ENCODE measurements at regions not wholly inside any gene's neighbourhood (a gene's known extent, or its start where the extent isn't known, plus 50 kb on each side); places are given as distances from the start of the nearest gene placed in this dataset.

DNA sequence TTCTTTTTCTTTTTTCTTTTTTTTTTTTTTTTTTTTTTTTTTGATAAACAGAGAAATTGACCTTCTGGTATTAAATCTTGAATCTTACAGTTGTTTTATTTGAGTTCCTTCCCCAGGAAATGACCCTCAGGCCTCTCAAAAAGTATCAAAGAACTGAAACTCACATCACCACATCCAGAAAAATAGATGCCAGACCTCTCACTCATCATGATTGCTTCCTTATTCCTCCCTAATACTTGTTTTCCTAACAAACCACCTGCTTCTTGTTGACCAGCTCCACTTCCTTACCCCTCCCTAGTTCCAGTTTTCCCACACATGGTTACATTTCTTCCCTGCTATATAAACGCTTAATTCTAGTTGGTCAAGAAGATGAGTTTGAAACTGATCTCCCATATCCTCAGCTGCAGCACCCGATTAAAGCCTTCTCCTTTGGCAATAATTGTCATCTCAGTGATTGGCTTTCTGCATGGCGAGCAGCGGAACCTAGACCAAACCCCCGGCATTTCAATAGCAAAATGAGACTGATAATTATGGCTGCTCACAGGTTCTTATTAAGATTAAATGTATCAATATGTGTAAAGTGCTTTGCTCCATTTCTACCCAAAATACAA, 681.1 kb upstream of the AUTS2 start:
- no peak for DNase-seq
- Histone ChIP-seq H3K4me3 (ENCODE audit: low read depth, low read length) (no peak overlapping the region), H3K27me3 (replicated peaks) (no peaks in the 10 kb centered on the region), H3K27ac (no peak overlapping the region), H3K36me3 (replicated peaks) (no peaks in the 10 kb centered on the region)
- in situ Hi-C loops (cut with HindIII; ENCODE audit: low pct_ligation_motif_present, low sequenced_read_pairs) = no loop called here
- TF ChIP-seq, protein P1, sequence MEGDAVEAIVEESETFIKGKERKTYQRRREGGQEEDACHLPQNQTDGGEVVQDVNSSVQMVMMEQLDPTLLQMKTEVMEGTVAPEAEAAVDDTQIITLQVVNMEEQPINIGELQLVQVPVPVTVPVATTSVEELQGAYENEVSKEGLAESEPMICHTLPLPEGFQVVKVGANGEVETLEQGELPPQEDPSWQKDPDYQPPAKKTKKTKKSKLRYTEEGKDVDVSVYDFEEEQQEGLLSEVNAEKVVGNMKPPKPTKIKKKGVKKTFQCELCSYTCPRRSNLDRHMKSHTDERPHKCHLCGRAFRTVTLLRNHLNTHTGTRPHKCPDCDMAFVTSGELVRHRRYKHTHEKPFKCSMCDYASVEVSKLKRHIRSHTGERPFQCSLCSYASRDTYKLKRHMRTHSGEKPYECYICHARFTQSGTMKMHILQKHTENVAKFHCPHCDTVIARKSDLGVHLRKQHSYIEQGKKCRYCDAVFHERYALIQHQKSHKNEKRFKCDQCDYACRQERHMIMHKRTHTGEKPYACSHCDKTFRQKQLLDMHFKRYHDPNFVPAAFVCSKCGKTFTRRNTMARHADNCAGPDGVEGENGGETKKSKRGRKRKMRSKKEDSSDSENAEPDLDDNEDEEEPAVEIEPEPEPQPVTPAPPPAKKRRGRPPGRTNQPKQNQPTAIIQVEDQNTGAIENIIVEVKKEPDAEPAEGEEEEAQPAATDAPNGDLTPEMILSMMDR (IDR thresholded peaks at IDR 0.05; ENCODE audit: low read depth, low read length, missing control alignments) = no peak

DNA sequence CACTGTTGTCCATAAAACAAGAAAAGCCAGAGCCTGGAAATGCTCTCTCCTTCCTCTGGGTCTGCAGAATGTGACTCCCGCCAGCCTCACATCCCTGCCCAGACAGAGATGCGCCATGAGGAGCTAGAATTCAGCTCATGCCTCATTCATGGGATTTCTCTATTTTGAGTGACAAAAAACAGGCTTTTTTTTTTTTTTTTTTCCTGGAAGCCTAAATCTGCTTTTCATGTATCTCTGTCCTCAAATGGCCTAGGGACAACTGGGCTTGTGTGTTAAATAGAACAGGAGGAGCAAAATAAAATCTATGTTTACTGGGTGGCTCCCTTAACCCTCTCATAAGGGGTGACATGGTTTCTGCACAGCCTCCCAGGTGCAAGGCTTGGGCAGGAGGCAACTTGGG, 679.7 kb upstream of the AUTS2 start:
- no peak for DNase-seq
- Histone ChIP-seq H3K27ac (no peak overlapping the region), H3K27me3 (replicated peaks) (no peaks in the 10 kb centered on the region), H3K36me3 (replicated peaks) (no peaks in the 10 kb centered on the region), H3K4me3 (ENCODE audit: low read depth, low read length) (no peak overlapping the region)
- TF ChIP-seq, protein P1 (IDR thresholded peaks at IDR 0.05; ENCODE audit: low read depth, low read length, missing control alignments) = no peak
- in situ Hi-C loops (cut with HindIII; ENCODE audit: low pct_ligation_motif_present, low sequenced_read_pairs) = no loop called here

DNA sequence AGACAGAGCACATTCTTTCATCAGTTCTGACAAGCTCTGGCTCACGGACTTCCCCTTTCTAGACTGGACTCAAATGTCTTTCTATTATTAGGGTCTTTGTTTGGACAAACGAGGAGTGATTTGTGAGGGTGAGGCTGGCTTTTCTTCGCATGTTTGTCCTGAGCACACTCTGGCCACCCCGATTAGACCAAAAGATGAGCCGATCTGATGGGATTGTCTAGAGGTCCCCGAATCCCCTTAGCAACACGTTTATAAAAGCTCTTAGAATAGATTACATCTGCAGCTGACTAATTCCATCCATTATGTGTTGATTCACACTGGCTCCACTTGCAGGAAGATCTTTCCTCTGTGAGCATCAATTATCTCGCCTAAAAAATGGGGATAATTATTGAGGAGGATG, 675.4 kb upstream of the AUTS2 start:
- in situ Hi-C loops (cut with HindIII; ENCODE audit: low pct_ligation_motif_present, low sequenced_read_pairs) = no loop called here

DNA sequence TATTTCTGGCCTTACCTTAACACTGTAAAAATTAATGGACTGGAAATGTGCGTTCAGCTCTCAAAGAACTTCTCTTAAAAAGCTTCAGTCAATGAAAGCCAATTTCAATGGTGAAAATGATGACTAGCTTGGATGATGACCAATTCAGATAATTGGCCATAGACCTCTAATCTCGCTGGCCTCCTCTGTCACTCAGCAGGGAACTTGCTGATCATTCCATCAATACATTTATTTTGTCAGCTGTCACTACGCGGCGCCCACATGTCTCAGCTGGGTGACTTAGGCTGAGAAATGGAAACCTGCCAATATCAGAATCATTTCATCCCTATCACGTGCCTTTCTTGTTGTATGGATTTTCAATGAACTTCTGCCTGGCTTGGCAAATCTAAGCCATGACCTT, 673.0 kb upstream of the AUTS2 start:
- H3K4me3 ChIP-seq (ENCODE audit: low read depth, low read length) = no peak overlapping the region
- H3K36me3 ChIP-seq (replicated peaks) = no peaks in the 10 kb centered on the region
- DNase-seq = no peak
- in situ Hi-C loops (cut with HindIII; ENCODE audit: low pct_ligation_motif_present, low sequenced_read_pairs) = no loop called here
- TF ChIP-seq, protein P1 (IDR thresholded peaks at IDR 0.05; ENCODE audit: low read depth, low read length, missing control alignments) = no peak
- no peaks in the 10 kb centered on the region for H3K27me3 ChIP-seq (replicated peaks)
- no peak overlapping the region for H3K27ac ChIP-seq

More for the DNA sequence above, 675.4 kb upstream of the AUTS2 start:
- Histone ChIP-seq H3K4me3 (ENCODE audit: low read depth, low read length) (no peak overlapping the region), H3K27me3 (replicated peaks) (no peaks in the 10 kb centered on the region), H3K36me3 (replicated peaks) (no peaks in the 10 kb centered on the region), H3K27ac (no peak overlapping the region)
- DNase-seq = no peak
- TF ChIP-seq, protein P1 (IDR thresholded peaks at IDR 0.05; ENCODE audit: low read depth, low read length, missing control alignments) = no peak

DNA sequence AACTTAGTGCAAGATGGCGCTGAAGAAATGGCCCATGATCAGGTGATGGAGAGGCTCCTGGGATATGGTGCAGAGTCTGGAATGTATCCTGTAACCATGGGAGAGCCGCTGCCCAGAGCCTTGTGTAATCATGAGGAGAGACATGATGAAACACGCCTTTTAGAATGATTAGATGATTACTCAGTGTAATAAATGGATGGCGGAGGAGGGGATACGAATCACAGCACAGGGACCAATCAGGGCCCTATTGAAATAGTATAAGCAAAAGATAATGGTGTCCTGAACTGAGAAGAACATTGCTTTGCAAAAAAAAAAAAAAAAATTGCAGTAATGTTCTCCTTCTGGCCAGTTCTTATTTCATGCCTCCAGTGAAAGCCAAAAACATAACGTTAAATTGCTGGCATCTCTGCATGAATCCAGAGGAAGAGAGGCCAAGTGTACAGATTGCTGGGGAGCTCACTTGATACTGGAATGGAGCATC, 668.5 kb upstream of the AUTS2 start:
- DNase-seq = peak; percentile 22
- H3K4me3 ChIP-seq (ENCODE audit: low read depth, low read length) = no peak overlapping the region
- TF ChIP-seq, protein P1 (IDR thresholded peaks at IDR 0.05; ENCODE audit: low read depth, low read length, missing control alignments) = no peak
- H3K36me3 ChIP-seq (replicated peaks) = no peaks in the 10 kb centered on the region
- H3K27me3 ChIP-seq (replicated peaks) = no peaks in the 10 kb centered on the region
- in situ Hi-C loops (cut with HindIII; ENCODE audit: low pct_ligation_motif_present, low sequenced_read_pairs) = no loop called here
- no peak overlapping the region for H3K27ac ChIP-seq

DNA sequence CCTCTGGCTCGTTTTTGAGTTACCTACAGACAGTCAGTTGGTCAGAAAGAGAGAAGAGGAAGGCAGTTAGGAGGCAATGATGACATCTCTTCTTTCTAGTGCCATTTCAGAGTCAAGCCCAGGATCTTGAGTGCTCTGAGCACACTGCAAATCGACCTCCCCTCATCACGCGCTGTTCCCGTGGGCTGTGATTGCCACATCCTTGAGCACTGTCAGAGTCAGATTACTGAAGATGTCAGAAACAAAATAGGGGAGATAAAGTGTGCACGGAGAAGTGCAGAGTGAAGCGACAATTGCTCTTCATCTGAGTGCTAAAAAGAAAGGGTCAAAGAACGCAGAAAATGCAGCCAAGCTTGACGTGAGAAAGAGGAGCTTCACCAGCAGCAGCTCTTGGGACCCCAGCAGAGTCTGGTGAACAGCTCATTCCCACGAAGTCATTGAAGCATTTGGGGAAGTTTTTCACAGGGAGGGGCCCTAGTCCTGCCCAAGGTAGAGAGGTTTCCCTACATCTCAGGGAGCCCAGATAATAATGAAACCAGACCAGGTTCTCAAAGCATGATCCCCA, 661.7 kb upstream of the AUTS2 start:
- H3K36me3 ChIP-seq (replicated peaks) = no peaks in the 10 kb centered on the region
- TF ChIP-seq, protein P1 (IDR thresholded peaks at IDR 0.05; ENCODE audit: low read depth, low read length, missing control alignments) = no peak
- H3K27ac ChIP-seq = no peak overlapping the region
- in situ Hi-C loops (cut with HindIII; ENCODE audit: low pct_ligation_motif_present, low sequenced_read_pairs) = no loop called here
- DNase-seq = no peak
- no peak overlapping the region for H3K4me3 ChIP-seq (ENCODE audit: low read depth, low read length)
- H3K27me3 ChIP-seq (replicated peaks) = no peaks in the 10 kb centered on the region
